Stomach (tissue), 4 donors: ENCODE measurements at regions not wholly inside any gene's neighbourhood (a gene's known extent, or its start where the extent isn't known, plus 50 kb on each side); places are given as distances from the start of the nearest gene placed in this dataset.

Experiments
- EP300 ChIP-seq: sonication (generic); formaldehyde crosslinking; IDR thresholded peaks from one replicate; pipeline ENCODE4 v1.6.1; 2017; ENCODE audit warnings: antibody characterized with exemption
- POLR2A ChIP-seq, 4 donors: fragments of 450-650 bp; IDR thresholded peaks; one replicate each; pipeline ENCODE4 v1.6.1; 2016; ENCODE audit warnings: antibody characterized with exemption in 4 of 4, control low read depth in 2 of 4, mild to moderate bottlenecking in 1 of 4, moderate library complexity in 1 of 4
- TF ChIP-seq, protein P1 (sequence below), 7 experiments: fragments of 450-650 bp in 4 of 7; fragments of 200-600 bp in 3 of 7; sonication (generic) in 3 of 7; IDR thresholded peaks; one replicate each; pipeline ENCODE4 v1.5.1; 2016 to 2019; ENCODE audit warnings: antibody characterized with exemption in 7 of 7, control low read depth in 2 of 7, mild to moderate bottlenecking in 1 of 7

DNA sequence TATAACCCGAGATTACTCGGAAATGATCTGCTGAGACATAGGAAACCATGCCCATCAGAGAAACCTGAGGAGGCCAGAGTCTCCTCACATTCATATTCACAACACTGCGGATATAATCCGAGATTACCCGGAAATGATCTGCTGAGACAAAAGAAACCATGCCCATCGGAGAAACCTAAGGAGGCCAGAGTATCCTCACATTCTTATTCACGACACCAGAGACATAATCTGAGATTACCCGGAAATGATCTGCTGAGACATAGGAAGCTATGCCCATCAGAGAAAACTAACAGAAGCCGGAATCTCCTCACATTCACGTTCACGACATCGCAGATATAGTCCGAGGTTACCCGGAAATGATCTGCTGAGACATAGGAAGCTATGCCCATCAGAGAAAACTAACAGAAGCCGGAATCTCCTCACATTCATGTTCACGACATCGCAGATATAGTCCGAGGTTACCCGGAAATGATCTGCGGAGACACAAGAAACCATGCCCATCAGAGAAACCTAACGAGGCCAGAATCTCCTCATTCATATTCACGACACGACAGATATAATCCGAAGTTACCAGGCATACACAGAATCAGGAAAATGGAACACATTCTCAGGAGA is 422.3 kb upstream of the AKR1E2 start:
- TF ChIP-seq, protein P1, sequence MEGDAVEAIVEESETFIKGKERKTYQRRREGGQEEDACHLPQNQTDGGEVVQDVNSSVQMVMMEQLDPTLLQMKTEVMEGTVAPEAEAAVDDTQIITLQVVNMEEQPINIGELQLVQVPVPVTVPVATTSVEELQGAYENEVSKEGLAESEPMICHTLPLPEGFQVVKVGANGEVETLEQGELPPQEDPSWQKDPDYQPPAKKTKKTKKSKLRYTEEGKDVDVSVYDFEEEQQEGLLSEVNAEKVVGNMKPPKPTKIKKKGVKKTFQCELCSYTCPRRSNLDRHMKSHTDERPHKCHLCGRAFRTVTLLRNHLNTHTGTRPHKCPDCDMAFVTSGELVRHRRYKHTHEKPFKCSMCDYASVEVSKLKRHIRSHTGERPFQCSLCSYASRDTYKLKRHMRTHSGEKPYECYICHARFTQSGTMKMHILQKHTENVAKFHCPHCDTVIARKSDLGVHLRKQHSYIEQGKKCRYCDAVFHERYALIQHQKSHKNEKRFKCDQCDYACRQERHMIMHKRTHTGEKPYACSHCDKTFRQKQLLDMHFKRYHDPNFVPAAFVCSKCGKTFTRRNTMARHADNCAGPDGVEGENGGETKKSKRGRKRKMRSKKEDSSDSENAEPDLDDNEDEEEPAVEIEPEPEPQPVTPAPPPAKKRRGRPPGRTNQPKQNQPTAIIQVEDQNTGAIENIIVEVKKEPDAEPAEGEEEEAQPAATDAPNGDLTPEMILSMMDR (IDR thresholded peaks at IDR 0.05) = no peak
- TF ChIP-seq EP300 (no peak), POLR2A (IDR thresholded peaks at IDR 0.05) (no peak)
